ENCODE measurements at regions not wholly inside any gene's neighbourhood (a gene's known extent, or its start where the extent isn't known, plus 50 kb on each side); places are given as distances from the start of the nearest gene placed in this dataset.
"Not testable (repeated sequence)": the region's sequence is repeated elsewhere in the genome, so short reads cannot be mapped to it uniquely, and the experiment has no call there.

GRCh38 chr13:18235756-18236527 is 945.7 kb downstream of the TUBA3C start:
- DNase-seq (ENCODE audit: extremely low spot score, unreplicated experiment) = no peak
- no peak overlapping the region for H3K27ac Mint-ChIP-seq
- H3K27me3 Mint-ChIP-seq = no peaks in the 10 kb centered on the region
- no peaks in the 10 kb centered on the region for H3K9me3 Mint-ChIP-seq
- no peak for TF ChIP-seq CTCF (conservative IDR thresholded peaks at IDR 0.05)
- H3K4me1 Mint-ChIP-seq (ENCODE audit: unreplicated experiment) = no peaks in the 10 kb centered on the region
- no peaks in the 10 kb centered on the region for H3K36me3 Mint-ChIP-seq
- no peak overlapping the region for H3K4me3 Mint-ChIP-seq

- Mint-ChIP-seq H3K27ac (no peak overlapping the region), H3K9me3 (no peaks in the 10 kb centered on the region), H3K4me3 (no peak overlapping the region), H3K27me3 (no peaks in the 10 kb centered on the region), H3K4me1 (ENCODE audit: unreplicated experiment) (no peaks in the 10 kb centered on the region), H3K36me3 (no peaks in the 10 kb centered on the region)
- TF ChIP-seq CTCF (conservative IDR thresholded peaks at IDR 0.05) = no peak
- no peak for DNase-seq (ENCODE audit: extremely low spot score, unreplicated experiment)
Observed at GRCh38 chr13:18235172-18235571, 946.5 kb downstream of the TUBA3C start.

- DNase-seq (ENCODE audit: extremely low spot score, unreplicated experiment); H3K4me3 Mint-ChIP-seq; H3K27me3 Mint-ChIP-seq; H3K27ac Mint-ChIP-seq; H3K4me1 Mint-ChIP-seq (ENCODE audit: unreplicated experiment); H3K9me3 Mint-ChIP-seq; H3K36me3 Mint-ChIP-seq: not testable (repeated sequence)
Observed at GRCh38 chr13:18234451-18234850, 947.2 kb downstream of the TUBA3C start.

GRCh38 chr13:18233783-18234299 is 947.8 kb downstream of the TUBA3C start:
- no peaks in the 10 kb centered on the region for H3K4me1 Mint-ChIP-seq (ENCODE audit: unreplicated experiment)
- no peak for DNase-seq (ENCODE audit: extremely low spot score, unreplicated experiment)
- no peaks in the 10 kb centered on the region for H3K9me3 Mint-ChIP-seq
- no peak overlapping the region for H3K27ac Mint-ChIP-seq
- no peaks in the 10 kb centered on the region for H3K27me3 Mint-ChIP-seq
- no peaks in the 10 kb centered on the region for H3K36me3 Mint-ChIP-seq
- H3K4me3 Mint-ChIP-seq = no peak overlapping the region
- TF ChIP-seq CTCF (conservative IDR thresholded peaks at IDR 0.05) = no peak

GRCh38 chr13:18232994-18233782 is 948.4 kb downstream of the TUBA3C start:
- Mint-ChIP-seq H3K9me3 (no peaks in the 10 kb centered on the region), H3K36me3 (no peaks in the 10 kb centered on the region), H3K4me1 (ENCODE audit: unreplicated experiment) (no peaks in the 10 kb centered on the region), H3K4me3 (no peak overlapping the region), H3K27ac (no peak overlapping the region), H3K27me3 (no peaks in the 10 kb centered on the region)
- TF ChIP-seq CTCF (conservative IDR thresholded peaks at IDR 0.05) = no peak
- DNase-seq (ENCODE audit: extremely low spot score, unreplicated experiment) = no peak
